ENCODE measurements at regions not wholly inside any gene's neighbourhood (a gene's known extent, or its start where the extent isn't known, plus 50 kb on each side); places are given as distances from the start of the nearest gene placed in this dataset.

GRCh38 chr22:47335460-47335859 lies 573.0 kb downstream of the TBC1D22A start:
- peaks cover 0 to 21% (median 0%) of the 10 kb centered on the region in 4 donors for H3K9me3 ChIP-seq
- TF ChIP-seq CTCF (IDR thresholded peaks at IDR 0.05) = no peak
- TF ChIP-seq EP300 (IDR thresholded peaks at IDR 0.05) = no peak
- TF ChIP-seq POLR2A (IDR thresholded peaks at IDR 0.05) = no peak
- no peak for DNase-seq (ENCODE audit: low spot score in 2 of 2)
- 61 to 68% methylated on average over 9 to 10 of the region's 10 CpGs for WGBS, 2 donors
- no peak overlapping the region for H3K4me3 ChIP-seq
- H3K27me3 ChIP-seq = no peaks in the 10 kb centered on the region
- H3K36me3 ChIP-seq = no peaks in the 10 kb centered on the region
- H3K27ac ChIP-seq = no peak overlapping the region
- no peaks in the 10 kb centered on the region for H3K4me1 ChIP-seq

GRCh38 chr22:47334601-47335000 lies 572.2 kb downstream of the TBC1D22A start:
- H3K4me1 ChIP-seq = no peaks in the 10 kb centered on the region
- no peak for TF ChIP-seq POLR2A (IDR thresholded peaks at IDR 0.05)
- no peak for TF ChIP-seq CTCF (IDR thresholded peaks at IDR 0.05)
- no peak for TF ChIP-seq EP300 (IDR thresholded peaks at IDR 0.05)
- peaks cover 0 to 21% (median 0%) of the 10 kb centered on the region in 4 donors for H3K9me3 ChIP-seq
- H3K4me3 ChIP-seq = no peak overlapping the region
- no peak for DNase-seq (ENCODE audit: low spot score in 2 of 2)
- H3K36me3 ChIP-seq = no peaks in the 10 kb centered on the region
- no peak overlapping the region for H3K27ac ChIP-seq
- H3K27me3 ChIP-seq = no peaks in the 10 kb centered on the region
- 77% methylated on average over 7 of the region's 7 CpGs for WGBS, 2 donors

GRCh38 chr22:47333625-47334024 lies 571.2 kb downstream of the TBC1D22A start:
- H3K9me3 ChIP-seq = peaks cover 0 to 21% (median 0%) of the 10 kb centered on the region in 4 donors
- H3K4me3 ChIP-seq = no peak overlapping the region
- H3K27me3 ChIP-seq = no peaks in the 10 kb centered on the region
- WGBS, 2 donors = 28 to 52% methylated on average over 2 of the region's 2 CpGs
- no peaks in the 10 kb centered on the region for H3K36me3 ChIP-seq
- H3K27ac ChIP-seq = no peak overlapping the region
- TF ChIP-seq EP300 (IDR thresholded peaks at IDR 0.05) = no peak
- no peak for TF ChIP-seq POLR2A (IDR thresholded peaks at IDR 0.05)
- no peak for TF ChIP-seq CTCF (IDR thresholded peaks at IDR 0.05)
- no peak for DNase-seq (ENCODE audit: low spot score in 2 of 2)
- no peaks in the 10 kb centered on the region for H3K4me1 ChIP-seq

GRCh38 chr22:47332246-47332980 lies 570.0 kb downstream of the TBC1D22A start:
- no peaks in the 10 kb centered on the region for H3K4me1 ChIP-seq
- TF ChIP-seq POLR2A (IDR thresholded peaks at IDR 0.05) (no peak), EP300 (IDR thresholded peaks at IDR 0.05) (no peak), CTCF (IDR thresholded peaks at IDR 0.05) (no peak)
- H3K4me3 ChIP-seq = no peak overlapping the region
- no peak overlapping the region for H3K27ac ChIP-seq
- no peak for DNase-seq (ENCODE audit: low spot score in 2 of 2)
- 86 to 88% methylated on average over 14 of the region's 14 CpGs for WGBS, 2 donors
- H3K36me3 ChIP-seq = no peaks in the 10 kb centered on the region
- H3K9me3 ChIP-seq = peaks cover 0 to 21% (median 0%) of the 10 kb centered on the region in 4 donors
- no peaks in the 10 kb centered on the region for H3K27me3 ChIP-seq

GRCh38 chr22:47331750-47332149 lies 569.3 kb downstream of the TBC1D22A start:
- peaks cover 0 to 21% (median 0%) of the 10 kb centered on the region in 4 donors for H3K9me3 ChIP-seq
- no peaks in the 10 kb centered on the region for H3K4me1 ChIP-seq
- DNase-seq (ENCODE audit: low spot score in 2 of 2) = no peak
- no peak for TF ChIP-seq CTCF (IDR thresholded peaks at IDR 0.05)
- 83 to 94% methylated on average over 8 of the region's 8 CpGs for WGBS, 2 donors
- no peaks in the 10 kb centered on the region for H3K27me3 ChIP-seq
- no peak overlapping the region for H3K27ac ChIP-seq
- no peaks in the 10 kb centered on the region for H3K36me3 ChIP-seq
- no peak overlapping the region for H3K4me3 ChIP-seq

All from tibial nerve (tissue), 4 donors.